RWPE2 (cell line): ENCODE measurements at regions not wholly inside any gene's neighbourhood (a gene's known extent, or its start where the extent isn't known, plus 50 kb on each side); places are given as distances from the start of the nearest gene placed in this dataset.

Experiments used
- ATAC-seq: fragments of 200-7000 bp; cut with Tn5 transposase; 3 replicates; pipeline ENCODE4 v1.9.1; 2021; ENCODE audit warnings: low read depth
- DNase-seq: peaks from one replicate; pipeline ENCODE4 v3.0.0-alpha.2; 2020; ENCODE audit warnings: low spot score
- H3K27ac ChIP-seq: fragments of 450-650 bp; 2 replicates; pipeline ENCODE4 v1.5.1; 2017; ENCODE audit warnings: mild to moderate bottlenecking; ENCODE audit not compliant: poor library complexity, severe bottlenecking
- H3K27me3 ChIP-seq: fragments of 250-450 bp; sonication (Bioruptor Pico); 2 replicates; pipeline ENCODE4 v1.5.1; 2021; ENCODE audit warnings: mild to moderate bottlenecking, moderate library complexity; ENCODE audit not compliant: insufficient read depth, poor library complexity, severe bottlenecking
- H3K36me3 ChIP-seq: fragments of 250-450 bp; sonication (Bioruptor Pico); 2 replicates; pipeline ENCODE4 v1.5.1; 2020; ENCODE audit warnings: low read depth, mild to moderate bottlenecking, moderate library complexity
- H3K4me1 ChIP-seq: fragments of 250-450 bp; sonication (Bioruptor Pico); 2 replicates; pipeline ENCODE4 v1.5.1; 2021; ENCODE audit warnings: mild to moderate bottlenecking, moderate library complexity; ENCODE audit not compliant: insufficient read depth, poor library complexity, severe bottlenecking
- H3K4me3 ChIP-seq: fragments of 250-450 bp; sonication (Bioruptor Pico); 2 replicates; pipeline ENCODE4 v1.5.1; 2021; ENCODE audit warnings: mild to moderate bottlenecking, moderate library complexity; ENCODE audit not compliant: severe bottlenecking
- H3K9me3 ChIP-seq: fragments of 250-450 bp; sonication (Bioruptor Pico); 2 replicates; pipeline ENCODE4 v1.5.1; 2021; ENCODE audit warnings: mild to moderate bottlenecking, moderate library complexity; ENCODE audit not compliant: severe bottlenecking
- TF ChIP-seq, protein P1 (sequence below): fragments of 450-650 bp; IDR thresholded peaks from one replicate; pipeline ENCODE4 v1.5.1; 2017; ENCODE audit warnings: mild to moderate bottlenecking, moderate library complexity; ENCODE audit not compliant: poor library complexity, severe bottlenecking

GRCh38 chr2:222810044-222810443, 50.8 kb upstream of the ACSL3 start:
- TF ChIP-seq, protein P1, sequence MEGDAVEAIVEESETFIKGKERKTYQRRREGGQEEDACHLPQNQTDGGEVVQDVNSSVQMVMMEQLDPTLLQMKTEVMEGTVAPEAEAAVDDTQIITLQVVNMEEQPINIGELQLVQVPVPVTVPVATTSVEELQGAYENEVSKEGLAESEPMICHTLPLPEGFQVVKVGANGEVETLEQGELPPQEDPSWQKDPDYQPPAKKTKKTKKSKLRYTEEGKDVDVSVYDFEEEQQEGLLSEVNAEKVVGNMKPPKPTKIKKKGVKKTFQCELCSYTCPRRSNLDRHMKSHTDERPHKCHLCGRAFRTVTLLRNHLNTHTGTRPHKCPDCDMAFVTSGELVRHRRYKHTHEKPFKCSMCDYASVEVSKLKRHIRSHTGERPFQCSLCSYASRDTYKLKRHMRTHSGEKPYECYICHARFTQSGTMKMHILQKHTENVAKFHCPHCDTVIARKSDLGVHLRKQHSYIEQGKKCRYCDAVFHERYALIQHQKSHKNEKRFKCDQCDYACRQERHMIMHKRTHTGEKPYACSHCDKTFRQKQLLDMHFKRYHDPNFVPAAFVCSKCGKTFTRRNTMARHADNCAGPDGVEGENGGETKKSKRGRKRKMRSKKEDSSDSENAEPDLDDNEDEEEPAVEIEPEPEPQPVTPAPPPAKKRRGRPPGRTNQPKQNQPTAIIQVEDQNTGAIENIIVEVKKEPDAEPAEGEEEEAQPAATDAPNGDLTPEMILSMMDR: no peak
- no peak for DNase-seq
- Histone ChIP-seq H3K27me3 (no peaks in the 10 kb centered on the region), H3K9me3 (no peaks in the 10 kb centered on the region), H3K36me3 (no peaks in the 10 kb centered on the region), H3K4me3 (no peak overlapping the region), H3K27ac (no peak overlapping the region), H3K4me1 (peaks cover 35% of the 10 kb centered on the region)
- ATAC-seq: no peak
